ENCODE measurements at regions not wholly inside any gene's neighbourhood (a gene's known extent, or its start where the extent isn't known, plus 50 kb on each side); places are given as distances from the start of the nearest gene placed in this dataset.

- DNase-seq, result no peak
Measured at GRCh38 chr9:117480729-117481128, 65.9 kb upstream of the ASTN2 start.

GRCh38 chr9:117480253-117480652 lies 65.4 kb upstream of the ASTN2 start:
- DNase-seq, result no peak

- no peak for DNase-seq
Measured at GRCh38 chr9:117473293-117473692, 58.4 kb upstream of the ASTN2 start.

- DNase-seq, result no peak
Measured at GRCh38 chr9:117470902-117471301, 56.0 kb upstream of the ASTN2 start.

- DNase-seq, result no peak
Measured at GRCh38 chr9:117470455-117470854, 55.6 kb upstream of the ASTN2 start.

GRCh38 chr9:117466111-117466510 lies 51.3 kb upstream of the ASTN2 start:
- DNase-seq, result no peak

GRCh38 chr9:117465706-117466105 lies 50.8 kb upstream of the ASTN2 start:
- no peak for DNase-seq

GRCh38 chr9:117464941-117465616 lies 50.2 kb upstream of the ASTN2 start:
- DNase-seq, result no peak
